GM19240 (cell line): ENCODE measurements at regions not wholly inside any gene's neighbourhood (a gene's known extent, or its start where the extent isn't known, plus 50 kb on each side); places are given as distances from the start of the nearest gene placed in this dataset.

ENCODE experiments used
- DNase-seq: peaks from one replicate; pipeline ENCODE4 v3.0.0; 2011; ENCODE audit warnings: low spot score; ENCODE audit not compliant: insufficient read length

DNA sequence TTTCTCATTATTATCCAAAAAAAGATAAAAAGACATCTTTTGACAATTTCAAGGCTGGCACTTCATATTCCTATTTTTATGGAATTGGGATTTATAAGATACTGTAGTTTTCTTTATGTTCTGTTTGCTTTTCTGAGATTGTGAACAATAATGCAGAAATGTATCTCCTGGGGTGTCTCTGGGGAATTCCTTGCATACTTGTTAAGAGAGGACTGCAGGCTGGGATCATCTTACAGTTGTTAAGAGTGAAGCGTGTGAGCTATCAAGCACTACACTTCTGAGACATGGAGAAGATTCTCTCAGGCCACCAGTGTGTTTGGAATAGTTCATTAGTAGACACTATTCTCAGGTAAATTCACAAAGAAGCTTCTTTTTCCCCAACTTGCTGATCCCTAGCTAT lies 963.3 kb upstream of the GJE1 start:
- DNase-seq: no peak

DNA sequence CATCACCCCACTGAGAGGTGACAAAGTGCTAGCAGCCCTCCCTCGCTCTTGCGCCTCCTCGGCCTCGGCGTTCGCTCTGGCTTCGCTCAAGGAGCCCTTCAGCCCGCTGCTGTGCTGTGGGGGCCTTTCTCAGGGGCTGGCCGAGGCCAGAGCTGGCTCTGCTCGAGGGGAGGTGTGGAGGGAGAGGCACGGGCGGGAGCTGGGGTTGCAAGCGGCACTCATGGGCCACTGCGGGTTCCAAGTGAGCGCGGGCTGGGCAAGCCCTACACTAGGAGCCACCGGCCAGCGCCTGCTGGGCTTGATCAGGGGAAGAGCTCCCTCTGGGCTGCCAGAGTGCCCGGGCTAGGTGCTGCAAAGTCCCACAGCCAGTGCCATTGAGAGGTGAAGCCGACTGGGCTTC lies 964.8 kb upstream of the GJE1 start:
- DNase-seq: no peak

DNA sequence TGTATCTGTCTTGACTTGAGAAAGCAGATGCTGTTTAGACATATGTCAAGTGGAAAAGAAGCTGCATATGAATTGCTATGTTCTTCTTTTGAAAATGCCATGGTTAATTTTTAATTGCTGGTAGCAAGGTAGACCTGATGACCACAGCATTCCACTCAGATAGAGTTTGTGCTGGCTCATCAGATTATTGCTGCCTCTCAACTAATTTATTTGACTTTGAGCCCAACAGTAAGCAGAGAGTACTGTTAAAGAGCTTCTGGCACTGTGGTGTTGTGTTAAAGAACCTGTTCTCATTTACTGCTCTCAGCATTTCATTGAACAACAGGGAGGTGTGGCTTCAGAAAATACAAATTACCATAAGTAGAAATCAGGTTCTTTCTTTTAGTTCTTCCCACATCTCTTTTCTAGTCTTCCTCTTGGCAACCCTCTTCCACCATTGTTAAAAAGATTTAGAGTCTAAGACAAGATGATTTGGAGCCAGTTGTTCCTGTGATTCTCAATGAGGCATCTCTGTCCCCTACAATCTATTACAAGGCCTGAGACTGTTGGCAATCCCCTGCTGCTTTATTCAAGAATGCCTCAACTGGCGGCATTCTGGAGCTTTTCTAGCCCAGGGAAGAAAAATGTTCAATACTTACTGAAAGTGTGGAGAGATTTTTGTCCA lies 967.6 kb upstream of the GJE1 start:
- no peak for DNase-seq

DNA sequence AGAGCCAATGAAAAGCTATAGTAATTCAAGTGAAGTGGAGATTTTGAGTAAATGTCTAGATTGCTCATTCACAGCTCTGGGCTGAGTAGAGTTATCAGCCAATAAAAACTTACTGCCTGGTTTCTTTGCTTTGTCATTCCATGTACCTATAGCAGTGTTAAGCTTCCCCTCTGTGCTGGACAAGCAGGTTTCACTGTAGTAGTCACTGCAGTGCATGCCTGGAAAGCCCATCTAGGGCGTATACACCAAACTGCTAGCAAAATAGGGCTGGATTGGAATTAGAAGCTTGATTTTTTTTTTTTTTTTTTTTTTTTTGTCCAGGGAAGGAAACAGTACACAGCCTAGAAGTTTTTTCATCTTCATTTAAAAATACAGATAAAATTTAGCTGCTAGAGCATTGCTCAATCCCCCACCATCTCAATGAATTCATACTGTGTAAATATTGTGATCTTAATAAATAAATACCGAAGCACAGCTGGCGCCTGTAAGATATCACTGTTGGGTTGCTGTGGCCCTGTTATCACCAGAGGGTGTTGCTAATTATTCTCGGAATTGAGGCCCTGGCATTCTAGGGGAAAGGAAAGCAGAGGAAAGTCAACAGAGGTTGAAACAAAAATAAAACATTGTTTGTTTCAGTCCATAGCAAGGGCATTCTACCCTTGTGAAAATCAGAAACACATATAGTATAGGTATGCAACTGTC lies 968.5 kb upstream of the GJE1 start:
- DNase-seq: no peak

DNA sequence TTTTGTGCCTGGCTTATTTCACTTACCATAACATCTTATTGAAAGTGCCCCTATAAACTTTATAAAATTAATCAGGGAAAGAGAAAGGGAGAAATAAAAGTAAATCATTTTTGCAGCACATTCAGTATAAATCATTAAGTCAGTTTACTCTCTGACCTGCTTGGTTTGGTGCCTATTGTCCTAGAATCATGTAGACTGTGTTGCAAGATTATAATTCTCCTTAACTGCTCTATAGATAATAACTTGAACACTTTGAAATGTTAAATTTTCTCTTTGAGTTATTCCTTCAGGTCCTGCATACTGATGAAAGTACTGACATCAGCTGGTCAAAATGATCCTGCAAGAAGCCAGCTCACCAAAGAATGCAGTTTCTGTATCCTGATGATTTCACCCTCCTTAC lies 969.6 kb upstream of the GJE1 start:
- no peak for DNase-seq

DNA sequence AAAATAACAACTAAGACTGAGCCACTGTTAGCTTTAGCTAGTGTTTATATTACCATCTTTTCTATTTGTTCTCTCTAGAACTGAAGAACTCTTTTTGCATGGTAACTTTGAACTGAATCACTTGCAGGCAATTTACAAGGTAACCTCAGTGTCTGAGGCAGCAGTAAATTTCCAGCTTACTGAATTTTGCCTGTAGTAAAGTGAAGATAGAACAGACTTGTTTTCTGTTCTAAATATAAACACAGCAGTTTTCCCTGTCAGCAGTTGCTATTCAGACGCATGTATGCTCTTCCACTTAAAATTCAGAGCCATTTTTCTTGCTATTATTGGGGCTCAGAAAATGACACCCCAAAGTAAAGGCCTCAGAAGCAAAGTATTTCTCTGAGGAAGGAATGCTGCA lies 974.0 kb upstream of the GJE1 start:
- no peak for DNase-seq

DNA sequence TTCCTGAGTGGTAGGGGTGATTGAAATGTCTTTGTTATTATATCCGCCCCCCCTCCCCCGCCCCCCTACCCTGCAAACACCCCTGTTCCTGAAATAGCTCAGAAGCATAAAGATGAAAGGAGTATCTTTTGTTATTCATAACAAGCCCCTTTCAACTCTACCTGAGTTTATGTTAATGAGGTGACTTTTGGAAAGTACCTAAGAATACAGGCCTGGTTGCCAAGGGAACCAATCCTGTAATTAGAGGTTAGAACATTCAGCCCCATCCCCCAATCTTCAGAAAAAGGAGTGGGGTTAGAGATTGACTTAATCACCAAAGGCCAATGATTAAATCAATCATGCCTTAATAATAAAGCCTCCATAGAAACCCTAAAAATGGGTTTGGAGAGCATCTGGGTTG lies 979.2 kb upstream of the GJE1 start:
- no peak for DNase-seq

DNA sequence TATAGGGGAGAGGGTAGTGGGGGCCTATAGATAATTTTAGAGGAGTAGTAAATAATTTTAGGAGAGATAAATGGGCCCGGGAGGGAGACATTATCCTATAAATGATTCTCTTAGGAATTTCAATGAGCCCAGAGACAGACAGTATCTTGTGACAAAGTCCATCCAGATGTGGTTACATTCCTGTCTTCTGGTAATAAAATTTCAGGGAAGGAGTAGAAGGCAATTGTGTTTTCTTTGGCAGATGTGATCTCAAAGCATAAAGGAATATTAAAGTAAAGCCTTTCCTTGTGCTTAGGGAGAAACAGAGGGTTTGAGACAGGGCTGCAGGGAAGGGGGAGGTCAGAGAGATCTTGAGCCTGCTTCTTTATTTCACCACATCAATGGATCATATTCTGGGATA lies 979.8 kb upstream of the GJE1 start:
- DNase-seq: no peak

DNA sequence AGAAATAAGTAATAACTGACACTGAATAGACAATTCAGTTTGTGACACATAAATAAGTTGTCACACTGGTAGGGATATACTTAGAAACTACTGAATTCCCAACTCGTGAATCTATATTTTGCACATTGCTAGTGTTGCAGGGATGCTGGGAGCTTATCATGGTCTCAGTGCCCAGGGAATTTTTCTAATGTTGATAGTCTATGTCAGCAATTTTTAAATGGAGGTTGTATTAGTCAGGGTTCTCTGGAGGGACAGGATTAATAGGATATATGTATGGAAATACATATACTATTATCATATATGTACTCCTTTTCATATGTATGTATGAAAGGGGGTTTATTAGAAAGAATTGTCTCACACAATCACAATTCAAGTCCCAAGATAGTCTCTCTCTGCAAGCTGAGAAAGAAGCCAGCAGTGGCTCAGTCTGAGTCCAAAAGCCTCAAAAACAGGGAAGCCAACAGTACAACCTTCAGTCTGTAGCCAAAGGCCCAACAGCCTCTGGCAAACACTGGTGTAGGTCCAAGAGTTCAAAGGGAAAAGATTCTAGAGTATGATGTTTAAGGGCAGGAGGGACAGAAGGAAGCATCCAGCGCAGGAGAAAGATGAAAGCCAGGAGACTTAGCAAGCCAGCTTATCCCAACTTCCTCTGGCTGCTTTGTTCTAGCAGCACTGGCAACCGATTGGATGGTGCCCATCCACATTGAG lies 980.9 kb upstream of the GJE1 start:
- DNase-seq: no peak

DNA sequence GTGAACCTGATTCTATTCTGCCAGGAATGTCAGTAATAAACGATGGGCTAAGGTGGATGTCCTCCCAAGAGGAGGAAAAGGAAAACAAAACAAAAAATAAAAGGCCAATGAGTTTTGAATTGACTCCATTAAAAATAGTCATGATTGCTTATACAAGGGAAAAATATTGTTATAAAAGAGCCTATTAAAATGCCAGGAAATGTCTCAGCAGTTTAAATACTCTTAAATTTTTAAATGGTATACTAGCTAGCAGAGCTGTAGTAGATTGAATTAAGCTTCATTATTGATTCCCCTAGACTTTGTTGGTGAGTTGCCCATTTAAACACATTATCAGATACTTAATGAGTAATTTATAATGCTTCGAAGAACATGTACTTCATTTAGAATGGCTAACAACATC lies 990.9 kb upstream of the GJE1 start:
- no peak for DNase-seq

DNA sequence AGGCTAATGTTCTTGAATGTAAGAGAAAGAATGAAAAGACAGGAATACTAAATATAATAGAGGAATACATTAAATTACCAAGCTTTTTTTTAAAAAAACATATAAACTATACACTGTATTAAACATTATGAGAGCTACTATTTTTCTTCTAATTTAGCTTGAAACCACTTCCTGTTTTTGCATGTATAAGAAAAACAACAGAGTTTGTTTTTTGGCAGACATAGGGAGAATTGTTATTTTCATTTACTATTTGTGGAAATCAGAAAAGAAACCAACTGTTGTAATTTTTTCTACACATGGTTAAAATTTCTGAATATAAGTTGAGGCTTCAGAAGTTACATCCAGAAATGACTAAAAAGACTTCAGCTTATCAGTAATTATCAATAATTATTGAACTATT lies 991.8 kb upstream of the GJE1 start:
- DNase-seq: no peak

DNA sequence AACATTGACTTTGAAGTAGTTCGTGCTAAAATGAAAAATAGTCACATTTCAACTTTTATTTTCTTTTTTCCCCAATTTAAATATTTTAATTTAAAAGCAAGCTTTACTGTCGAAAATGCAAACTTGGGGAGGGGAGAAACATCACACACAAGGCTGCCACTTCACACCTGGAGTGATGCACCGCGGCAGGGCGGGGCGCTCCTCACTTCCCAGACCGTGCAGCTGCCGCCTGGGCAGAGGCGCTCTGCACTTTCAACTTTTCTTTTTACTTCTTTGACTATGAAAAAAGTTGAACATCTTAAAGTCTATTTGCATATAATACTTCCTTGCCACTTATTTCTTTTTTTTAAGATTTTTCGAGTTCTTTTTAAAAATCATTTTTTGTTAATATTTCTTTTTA lies 993.3 kb upstream of the GJE1 start:
- DNase-seq: no peak

DNA sequence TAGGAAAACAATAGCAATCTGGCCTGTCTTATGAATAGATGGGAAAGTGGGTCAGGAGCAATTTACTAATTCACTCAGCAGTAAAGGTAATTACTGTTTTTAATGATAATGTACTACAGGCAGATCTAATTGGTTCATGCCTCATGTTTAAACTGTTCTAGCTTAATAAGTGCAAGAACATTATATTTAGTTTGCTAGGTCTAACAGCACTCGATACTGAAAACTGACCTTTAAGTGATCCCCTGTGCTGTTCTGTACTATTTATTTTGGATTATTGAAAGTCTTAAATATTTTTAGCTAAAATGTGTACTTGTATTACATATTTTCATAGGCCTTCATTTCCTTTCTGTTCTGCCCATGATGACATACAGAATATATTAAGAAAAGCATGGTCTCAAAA lies 998.0 kb upstream of the GJE1 start:
- DNase-seq: no peak

DNA sequence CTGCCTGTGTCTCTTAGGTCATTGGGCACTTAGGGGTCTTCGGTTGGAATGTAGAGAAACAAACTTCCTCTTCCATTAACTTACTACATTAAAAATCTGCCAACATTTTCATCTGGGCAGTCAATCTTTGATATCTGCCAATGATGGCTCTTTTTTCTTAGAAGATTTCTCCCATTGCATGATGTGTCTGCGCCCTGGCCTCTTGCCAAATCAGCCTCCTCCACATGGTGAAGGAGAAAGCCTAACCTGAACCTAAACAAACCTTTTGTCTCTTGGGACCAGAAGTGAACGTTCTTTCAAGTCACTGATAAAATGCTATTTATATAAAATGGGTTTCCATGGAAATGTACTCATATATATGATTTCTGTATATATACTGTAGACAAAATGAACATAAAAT lies 998.9 kb upstream of the GJE1 start:
- no peak for DNase-seq

DNA sequence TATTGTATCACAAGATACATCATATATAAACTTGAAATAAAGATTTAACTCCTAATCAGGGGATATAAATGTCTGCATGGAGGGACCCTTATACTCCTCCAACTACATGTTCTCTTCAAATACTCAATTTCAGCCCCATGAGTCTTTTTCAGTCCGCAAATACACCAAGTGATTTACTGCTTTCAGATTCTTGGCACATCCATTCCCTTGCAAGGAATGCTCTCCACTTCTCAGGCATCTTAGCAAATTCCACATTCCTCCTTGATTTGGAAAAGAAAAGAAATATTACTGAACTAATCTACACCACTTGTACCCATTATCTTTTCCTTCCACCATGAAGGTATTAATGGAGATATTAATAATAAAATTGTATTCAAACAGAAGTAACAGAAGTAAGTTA lies 999.4 kb upstream of the GJE1 start:
- no peak for DNase-seq

DNA sequence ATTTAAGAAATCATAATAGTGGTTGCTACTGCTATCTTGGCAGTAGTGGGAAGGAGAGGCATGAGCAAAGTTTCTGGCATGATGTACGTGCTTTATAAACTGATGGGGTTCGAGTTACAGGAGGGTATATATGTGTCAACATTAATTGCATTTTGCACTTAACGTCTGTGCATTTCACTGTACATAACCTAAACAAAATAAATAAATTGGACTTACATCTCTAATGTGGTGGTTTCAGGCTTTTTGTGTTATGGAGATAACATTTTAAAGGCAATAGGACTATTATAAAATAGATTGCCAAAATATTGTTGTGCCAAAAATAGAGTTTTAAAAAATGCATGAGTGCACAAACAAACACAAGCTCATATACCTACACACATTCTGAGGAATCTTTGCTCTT lies 1001.1 kb upstream of the GJE1 start:
- no peak for DNase-seq

DNA sequence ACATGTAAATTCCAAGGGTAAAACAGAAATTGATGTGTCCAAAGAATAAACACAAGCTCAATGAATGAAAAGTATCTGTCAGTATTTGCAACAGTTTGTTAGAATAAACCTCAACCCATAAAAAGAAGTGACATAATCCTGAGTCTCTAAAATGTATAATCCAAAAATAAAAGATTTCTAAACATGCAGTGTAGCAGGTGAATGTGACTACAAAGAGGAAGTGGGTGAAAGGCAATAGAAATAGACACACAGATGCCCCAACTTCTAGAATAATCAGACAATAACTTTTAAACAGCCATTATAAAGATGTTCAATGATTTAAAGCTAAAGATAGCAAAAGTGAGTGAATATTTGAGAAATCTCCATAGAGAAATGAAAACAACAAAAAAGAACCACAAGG lies 1009.2 kb upstream of the GJE1 start:
- no peak for DNase-seq

DNA sequence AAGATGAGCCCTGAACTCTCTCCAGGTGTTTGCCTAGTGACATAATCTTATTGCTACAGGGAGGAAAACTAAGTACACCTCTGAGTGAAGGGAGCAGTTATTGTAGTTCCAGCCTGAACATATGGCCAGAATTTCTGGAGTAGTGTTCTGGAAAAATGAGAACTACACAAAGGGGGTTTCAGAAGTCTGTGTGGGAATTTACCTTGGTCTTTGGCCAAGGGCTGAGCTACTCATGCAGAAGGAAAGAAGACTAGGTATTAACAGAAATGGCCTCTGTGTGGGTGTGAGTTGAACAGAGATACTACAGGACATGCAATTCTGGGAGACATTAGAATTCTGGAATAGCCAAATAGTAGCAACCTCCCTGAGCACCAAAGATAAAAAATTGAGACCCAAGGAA lies 1009.7 kb upstream of the GJE1 start:
- DNase-seq: no peak

DNA sequence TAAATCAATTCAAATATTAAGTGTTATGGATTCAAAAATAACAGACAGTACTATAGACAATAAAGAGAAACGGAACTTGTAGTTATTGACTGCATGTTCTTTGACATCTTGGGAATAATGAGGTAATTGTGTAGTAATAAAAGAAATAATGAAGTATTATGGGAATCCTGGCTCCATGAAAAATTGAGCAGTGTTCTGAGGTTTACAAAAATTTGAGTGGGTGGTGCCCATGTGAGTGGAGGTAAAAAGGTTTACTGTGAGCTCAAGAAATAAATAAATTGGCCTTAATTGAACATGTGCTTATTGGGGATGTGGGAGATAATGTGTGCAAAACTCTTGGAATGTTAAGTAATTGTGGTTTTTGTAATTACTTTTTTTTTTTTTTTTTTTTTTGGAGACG lies 1013.7 kb upstream of the GJE1 start:
- no peak for DNase-seq

DNA sequence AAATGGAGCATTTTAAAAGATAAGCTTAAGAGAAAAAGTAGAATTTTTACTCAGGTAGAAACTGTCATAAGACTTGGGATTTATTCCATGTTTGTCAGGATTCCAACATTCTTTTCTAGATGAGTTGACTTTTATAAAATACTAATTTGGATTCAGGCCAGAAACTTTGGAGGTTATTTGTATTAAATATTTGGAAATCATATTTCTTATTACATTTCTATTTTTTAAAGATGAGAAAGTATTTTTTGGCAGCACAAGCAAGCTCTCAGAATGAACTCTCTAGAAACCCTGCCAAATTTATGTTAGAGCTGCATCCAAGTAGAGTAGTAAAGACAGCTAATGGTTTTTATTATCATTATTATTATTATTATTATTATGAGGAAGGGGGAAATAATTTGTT lies 1014.9 kb upstream of the GJE1 start:
- DNase-seq: no peak

DNA sequence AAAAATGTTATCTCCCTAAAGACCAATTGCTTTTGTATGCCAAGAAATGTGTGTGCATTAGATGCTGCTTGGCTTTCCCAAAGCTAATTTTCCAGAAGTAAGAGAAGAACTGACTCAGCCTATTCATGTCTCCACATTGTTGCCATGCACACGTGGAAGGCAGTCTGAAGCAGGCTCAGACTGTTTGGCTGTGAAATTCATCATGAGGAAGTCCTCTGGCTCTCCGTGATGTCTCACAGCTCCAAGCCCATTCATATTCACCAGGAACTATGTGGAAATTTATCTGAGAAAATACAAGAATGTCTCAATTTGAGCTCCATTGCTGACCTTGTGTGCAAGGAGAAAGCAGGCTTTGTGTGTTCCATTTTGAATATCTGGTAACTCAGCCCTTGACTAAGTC lies 1022.2 kb upstream of the GJE1 start:
- no peak for DNase-seq

DNA sequence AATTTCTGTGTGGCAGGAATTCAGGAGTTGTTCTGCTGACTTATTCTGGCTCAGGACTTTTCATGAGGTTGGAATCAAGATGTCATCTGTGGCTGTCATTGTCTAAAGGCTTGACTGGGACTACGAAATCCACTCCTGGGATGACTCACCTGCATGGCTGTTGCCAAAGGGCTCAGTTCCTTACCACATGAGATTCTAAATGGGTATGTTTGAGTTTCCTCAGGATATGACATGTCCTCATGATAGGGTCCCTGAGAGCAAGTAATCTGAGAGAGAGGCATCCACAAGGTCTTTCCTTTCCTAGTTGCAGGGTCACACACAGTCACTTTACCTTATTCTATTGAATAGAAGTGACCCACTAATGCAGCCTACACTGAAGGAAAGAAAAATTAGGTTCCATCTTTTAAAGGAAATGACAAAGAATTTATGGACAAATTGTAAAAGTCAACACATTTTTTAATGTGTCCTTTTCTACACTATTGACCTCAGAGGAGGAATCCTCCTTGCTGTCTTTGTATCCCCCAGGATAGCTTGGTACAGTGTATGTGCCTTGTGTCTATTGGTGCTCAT lies 1025.0 kb upstream of the GJE1 start:
- DNase-seq: no peak

DNA sequence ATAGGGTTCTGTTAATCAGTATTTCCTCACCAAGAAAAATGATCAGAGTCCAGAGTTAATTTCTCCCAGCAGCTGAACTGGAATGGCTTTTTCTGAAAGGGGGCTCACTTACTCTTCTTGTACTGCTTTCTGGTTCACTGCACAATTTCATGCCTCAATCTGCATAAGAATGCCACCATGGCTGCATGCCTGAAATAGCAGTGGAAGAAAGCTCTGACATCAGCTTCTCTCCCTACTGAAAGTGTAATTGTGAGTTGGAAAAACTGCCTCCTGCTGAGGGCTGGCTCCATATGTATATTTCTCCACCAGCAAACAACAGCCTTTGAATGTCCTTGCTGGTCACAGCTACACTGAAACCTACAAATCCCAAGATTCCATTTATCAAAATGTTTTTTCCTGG lies 1027.2 kb upstream of the GJE1 start:
- no peak for DNase-seq
